GM23248 (cell line): ENCODE measurements at regions not wholly inside any gene's neighbourhood (a gene's known extent, or its start where the extent isn't known, plus 50 kb on each side); places are given as distances from the start of the nearest gene placed in this dataset.

ENCODE experiments used
- EZH2 ChIP-seq: fragments of 200-600 bp; sonication (generic); IDR thresholded peaks from 2 replicates; pipeline ENCODE4 v1.6.1; 2018; ENCODE audit warnings: antibody characterized with exemption, mild to moderate bottlenecking; ENCODE audit not compliant: insufficient read depth, poor library complexity, severe bottlenecking
- EZH2phosphoT487 ChIP-seq: fragments of 200-600 bp; sonication (generic); IDR thresholded peaks from 2 replicates; pipeline ENCODE4 v1.6.1; 2018; ENCODE audit warnings: antibody characterized with exemption, moderate library complexity, mild to moderate bottlenecking, low read depth; ENCODE audit not compliant: insufficient read depth

DNA sequence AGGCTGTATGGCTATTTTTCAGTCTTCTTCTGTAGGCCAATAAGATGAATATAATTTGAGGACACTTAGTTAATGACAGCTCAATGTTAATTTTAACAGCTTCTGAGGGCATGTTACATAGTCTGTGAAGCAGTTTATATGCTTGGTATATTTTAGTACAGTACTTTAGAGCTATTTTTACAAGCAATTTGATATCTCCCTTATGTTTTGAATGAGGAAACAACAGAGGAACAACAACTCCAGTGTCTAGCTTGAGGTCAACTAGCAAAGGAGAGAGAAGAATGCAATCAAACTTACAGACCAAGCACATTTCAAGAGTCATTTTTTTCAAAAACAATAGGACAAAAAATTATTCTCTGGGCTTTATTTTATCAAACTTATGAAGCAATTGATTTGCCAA lies 469.1 kb upstream of the DCN start:
- TF ChIP-seq EZH2phosphoT487 (no peak), EZH2 (no peak)
